Sigmoid colon (tissue), 6 donors: ENCODE measurements at regions not wholly inside any gene's neighbourhood (a gene's known extent, or its start where the extent isn't known, plus 50 kb on each side); places are given as distances from the start of the nearest gene placed in this dataset.

Experiments used
- DNase-seq: peaks from one replicate; pipeline ENCODE4 v3.0.0-alpha.2; 2019
- H3K27ac ChIP-seq, 4 donors: fragments of 200-600 bp; sonication (generic); one replicate each; pipeline ENCODE4 v1.5.1; 2016 to 2019; ENCODE audit warnings: mild to moderate bottlenecking in 1 of 4
- H3K27me3 ChIP-seq, 3 donors: fragments of 200-600 bp; sonication (generic); one replicate each; pipeline ENCODE4 v1.5.1; 2019; ENCODE audit warnings: mild to moderate bottlenecking in 1 of 3
- H3K36me3 ChIP-seq, 4 donors: fragments of 200-600 bp; sonication (generic); one replicate each; pipeline ENCODE4 v1.5.1; 2016 to 2019
- H3K4me1 ChIP-seq, 4 donors: fragments of 200-600 bp; sonication (generic); one replicate each; pipeline ENCODE4 v1.5.1; 2017 to 2019
- H3K4me3 ChIP-seq, 4 donors: fragments of 200-600 bp; sonication (generic); one replicate each; pipeline ENCODE4 v1.5.1; 2017 to 2019; ENCODE audit warnings: mild to moderate bottlenecking in 2 of 4, moderate library complexity in 1 of 4
- H3K9me3 ChIP-seq, 4 donors: fragments of 200-600 bp in 3 of 4; sonication (generic) in 3 of 4; one replicate each; pipeline versions ENCODE4 v1.5.1 to v1.6.1; 2013 to 2019
- CTCF ChIP-seq, 4 experiments: fragments of 450-650 bp in 3 of 4; fragments of 200-600 bp in 1 of 4; IDR thresholded peaks; one replicate each; pipeline ENCODE4 v1.5.1; 2016 to 2019; ENCODE audit warnings: antibody characterized with exemption in 4 of 4, mild to moderate bottlenecking in 3 of 4, moderate library complexity in 2 of 4
- EP300 ChIP-seq, 4 donors: sonication (generic); formaldehyde crosslinking; IDR thresholded peaks; one replicate each; pipeline ENCODE4 v1.6.1; 2017; ENCODE audit warnings: antibody characterized with exemption in 4 of 4
- POLR2A ChIP-seq, 2 donors: fragments of 450-650 bp; IDR thresholded peaks; one replicate each; pipeline ENCODE4 v1.6.1; 2016; ENCODE audit warnings: antibody characterized with exemption in 2 of 2, mild to moderate bottlenecking in 2 of 2, moderate library complexity in 2 of 2
- POLR2AphosphoS5 ChIP-seq, 4 donors: sonication (generic); formaldehyde crosslinking; IDR thresholded peaks; one replicate each; pipeline ENCODE4 v1.6.1; 2017; ENCODE audit warnings: antibody characterized with exemption in 4 of 4
- WGBS, 2 donors: extraction: QIAGEN DNeasy Blood & Tissue Kit; methylation state at CpG; one replicate each; pipeline ENCODE4 v1.1.7; 2013; 5-methylcytosine and 5-hydroxymethylcytosine counted together
- intact Hi-C: fragments of 100-400 bp; cut with DNase I; formaldehyde crosslinking; loops from one replicate; pipeline ENCODE4 v1.15.1; 2023
- donor health status: healthy with polysubstance abuse.
- donor health status: healthy.

- intact Hi-C loops = no loop called here
These were observed 423.6 kb downstream of the IRX1 start for GRCh38 chr5:4019009-4019769.

GRCh38 chr5:4019841-4020240 lies 424.2 kb downstream of the IRX1 start:
- Histone ChIP-seq H3K4me3 (no peak overlapping the region), H3K9me3 (peaks cover 0 to 3% (median 0%) of the 10 kb centered on the region in 4 donors), H3K27me3 (no peaks in the 10 kb centered on the region), H3K4me1 (peaks cover 0 to 7% (median 0%) of the 10 kb centered on the region in 4 donors), H3K36me3 (no peaks in the 10 kb centered on the region), H3K27ac (peak overlapping the region; percentile 22 to 59 (median 36))
- TF ChIP-seq POLR2AphosphoS5 (IDR thresholded peaks at IDR 0.05) (peak in 1 of 4 donors; percentile 6), CTCF (IDR thresholded peaks at IDR 0.05) (no peak), POLR2A (IDR thresholded peaks at IDR 0.05) (no peak)
- 82 to 84% methylated on average over 6 of the region's 6 CpGs for WGBS, 2 donors
- intact Hi-C loops = no loop called here
- no peak for DNase-seq

More at GRCh38 chr5:4019009-4019769, 423.6 kb downstream of the IRX1 start:
- Histone ChIP-seq H3K4me3 (no peak overlapping the region), H3K36me3 (no peaks in the 10 kb centered on the region), H3K27ac (peak overlapping the region in 3 of 4 donors; percentile 43 to 59 (median 47)), H3K4me1 (peaks cover 0 to 7% (median 0%) of the 10 kb centered on the region in 4 donors), H3K27me3 (no peaks in the 10 kb centered on the region), H3K9me3 (peaks cover 0 to 3% (median 0%) of the 10 kb centered on the region in 4 donors)
- DNase-seq = no peak
- WGBS, 2 donors = 77 to 84% methylated on average over 9 of the region's 9 CpGs
- TF ChIP-seq EP300 (IDR thresholded peaks at IDR 0.05) (no peak), CTCF (IDR thresholded peaks at IDR 0.05) (no peak), POLR2AphosphoS5 (IDR thresholded peaks at IDR 0.05) (peak in 2 of 4 donors; percentile 10 to 15), POLR2A (IDR thresholded peaks at IDR 0.05) (no peak)

- H3K36me3 ChIP-seq = no peaks in the 10 kb centered on the region
- H3K27ac ChIP-seq = peak overlapping the region; percentile 22 to 59 (median 36)
- peaks cover 0 to 7% (median 0%) of the 10 kb centered on the region in 4 donors for H3K4me1 ChIP-seq
These were observed 424.8 kb downstream of the IRX1 start for GRCh38 chr5:4020400-4020799.

GRCh38 chr5:4022056-4022670 lies 426.5 kb downstream of the IRX1 start:
- no peak for TF ChIP-seq CTCF (IDR thresholded peaks at IDR 0.05)
- no peak for TF ChIP-seq POLR2AphosphoS5 (IDR thresholded peaks at IDR 0.05)
- no peak for TF ChIP-seq EP300 (IDR thresholded peaks at IDR 0.05)
- no peak for TF ChIP-seq POLR2A (IDR thresholded peaks at IDR 0.05)
- no peak for DNase-seq
- peaks cover 0 to 3% (median 0%) of the 10 kb centered on the region in 4 donors for H3K9me3 ChIP-seq
- peaks cover 0 to 7% (median 0%) of the 10 kb centered on the region in 4 donors for H3K4me1 ChIP-seq
- H3K27ac ChIP-seq = no peak overlapping the region
- H3K4me3 ChIP-seq = no peak overlapping the region
- no peaks in the 10 kb centered on the region for H3K27me3 ChIP-seq
- intact Hi-C loops = no loop called here
- WGBS, 2 donors = 75 to 86% methylated on average over 19 of the region's 19 CpGs
- H3K36me3 ChIP-seq = no peaks in the 10 kb centered on the region

More at GRCh38 chr5:4020400-4020799, 424.8 kb downstream of the IRX1 start:
- no peak for DNase-seq
- intact Hi-C loops = no loop called here
- TF ChIP-seq POLR2A (IDR thresholded peaks at IDR 0.05) (no peak), EP300 (IDR thresholded peaks at IDR 0.05) (no peak)
- WGBS, 2 donors = 40 to 50% methylated on average over 3 of the region's 3 CpGs
- H3K9me3 ChIP-seq = peaks cover 0 to 3% (median 0%) of the 10 kb centered on the region in 4 donors
- no peaks in the 10 kb centered on the region for H3K27me3 ChIP-seq
- H3K4me3 ChIP-seq = no peak overlapping the region

- intact Hi-C loops = no loop called here
- H3K9me3 ChIP-seq = peaks cover 0 to 3% (median 0%) of the 10 kb centered on the region in 4 donors
- H3K4me1 ChIP-seq = peaks cover 0 to 15% (median 0%) of the 10 kb centered on the region in 4 donors
These were observed 427.6 kb downstream of the IRX1 start for GRCh38 chr5:4023091-4023752.

More at GRCh38 chr5:4023091-4023752, 427.6 kb downstream of the IRX1 start:
- TF ChIP-seq CTCF (IDR thresholded peaks at IDR 0.05) (no peak), POLR2A (IDR thresholded peaks at IDR 0.05) (no peak), POLR2AphosphoS5 (IDR thresholded peaks at IDR 0.05) (peak in 1 of 4 donors; percentile 14), EP300 (IDR thresholded peaks at IDR 0.05) (no peak)
- no peak overlapping the region for H3K27ac ChIP-seq
- WGBS, 2 donors = 84 to 89% methylated on average over 23 of the region's 23 CpGs
- H3K4me3 ChIP-seq = no peak overlapping the region
- no peaks in the 10 kb centered on the region for H3K27me3 ChIP-seq
- DNase-seq = peak; percentile 75
- no peaks in the 10 kb centered on the region for H3K36me3 ChIP-seq
